Smooth muscle cell (in vitro differentiated cells): ENCODE measurements at regions not wholly inside any gene's neighbourhood (a gene's known extent, or its start where the extent isn't known, plus 50 kb on each side); places are given as distances from the start of the nearest gene placed in this dataset.

Source experiments
- DNase-seq: peaks from one replicate; lab custom pipeline; 2025; ENCODE audit not compliant: unreplicated experiment; lab: John Stamatoyannopoulos, UW
- H2AFZ ChIP-seq: fragments of 200-600 bp; sonication (generic); 2 replicates; pipeline ENCODE4 v1.6.0; 2016; ENCODE audit warnings: antibody characterized with exemption, low read depth, mild to moderate bottlenecking
- H3F3A ChIP-seq: fragments of 200-600 bp; sonication (generic); 2 replicates; pipeline ENCODE4 v1.6.0; 2017; ENCODE audit warnings: antibody characterized with exemption, low read depth
- H3K27ac ChIP-seq: fragments of 200-600 bp; sonication (generic); 2 replicates; pipeline ENCODE4 v1.5.1; 2016; ENCODE audit warnings: low read depth, mild to moderate bottlenecking
- H3K27me3 ChIP-seq: fragments of 200-600 bp; sonication (generic); 2 replicates; pipeline ENCODE4 v1.6.1; 2016; ENCODE audit warnings: low read depth, mild to moderate bottlenecking
- H3K36me3 ChIP-seq: fragments of 200-600 bp; sonication (generic); 2 replicates; pipeline ENCODE4 v1.5.1; 2016; ENCODE audit warnings: low read depth
- H3K4me1 ChIP-seq: fragments of 200-600 bp; sonication (generic); 2 replicates; pipeline ENCODE4 v1.5.1; 2016; ENCODE audit warnings: low read depth
- H3K4me2 ChIP-seq: fragments of 200-600 bp; sonication (generic); 2 replicates; pipeline ENCODE4 v1.6.0; 2016; ENCODE audit warnings: mild to moderate bottlenecking
- H3K4me3 ChIP-seq: fragments of 200-600 bp; sonication (generic); 2 replicates; pipeline ENCODE4 v1.5.1; 2016; ENCODE audit warnings: mild to moderate bottlenecking
- H3K79me2 ChIP-seq: fragments of 200-600 bp; sonication (generic); 2 replicates; pipeline ENCODE4 v1.6.0; 2016; ENCODE audit warnings: low read depth, mild to moderate bottlenecking
- H3K9ac ChIP-seq: fragments of 200-600 bp; sonication (generic); 2 replicates; pipeline ENCODE4 v1.6.0; 2016; ENCODE audit warnings: low read depth
- H3K9me3 ChIP-seq: fragments of 200-600 bp; sonication (generic); replicated peaks from 2 replicates; pipeline ENCODE4 v1.5.1; 2016; ENCODE audit warnings: low read depth
- H4K20me1 ChIP-seq: fragments of 200-600 bp; sonication (generic); 2 replicates; pipeline ENCODE4 v1.6.0; 2016; ENCODE audit warnings: low read depth
- WGBS: methylation state at CpG from one replicate; pipeline ENCODE4 v1.1.7; 2016; ENCODE audit warnings: low lambda C conversion rate; 5-methylcytosine and 5-hydroxymethylcytosine counted together
- TF ChIP-seq, protein P1 (sequence below): fragments of 200-600 bp; sonication (generic); IDR thresholded peaks from 2 replicates; pipeline ENCODE4 v1.5.1; 2017; ENCODE audit warnings: borderline replicate concordance, mild to moderate bottlenecking, antibody characterized with exemption; ENCODE audit not compliant: insufficient read depth, poor library complexity, severe bottlenecking

DNA sequence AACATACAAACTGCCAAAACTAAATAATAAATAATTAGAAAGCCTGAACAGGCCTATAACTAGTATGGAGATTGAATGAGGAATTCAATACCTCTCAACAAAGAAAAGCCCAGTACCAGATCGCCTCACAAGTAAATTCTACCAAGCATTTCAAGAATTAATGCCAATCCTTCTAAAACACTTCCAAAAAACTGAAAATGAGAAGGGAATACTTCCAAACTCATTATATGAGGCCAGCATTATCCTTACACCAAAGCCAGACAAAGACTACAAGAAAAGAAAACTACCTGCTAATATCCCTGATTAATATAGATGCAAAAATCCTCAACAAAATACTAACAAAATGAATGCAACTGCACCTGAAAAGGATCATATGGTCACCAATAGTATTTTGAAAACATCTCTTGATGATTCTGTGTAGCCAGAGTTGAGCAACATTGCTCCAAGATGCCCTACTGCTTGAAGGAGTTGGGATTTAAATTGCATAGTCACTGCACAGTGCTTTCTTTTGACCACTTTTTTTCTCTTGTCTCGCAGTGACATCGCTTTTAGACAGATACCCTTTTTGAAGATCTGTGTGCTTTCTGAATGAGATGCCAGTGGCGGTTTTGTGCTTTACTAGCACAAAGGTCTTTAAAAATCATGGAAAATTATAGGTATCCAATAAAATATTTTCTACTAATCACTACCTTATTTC is 487.2 kb upstream of the RASGRP1 start:
- Histone ChIP-seq H3K4me3 (no peak overlapping the region), H3K9me3 (no peaks in the 10 kb centered on the region), H2AFZ (no peak overlapping the region), H3K9ac (no peak overlapping the region), H4K20me1 (no peaks in the 10 kb centered on the region), H3K79me2 (no peaks in the 10 kb centered on the region), H3F3A (no peaks in the 10 kb centered on the region), H3K4me1 (no peaks in the 10 kb centered on the region), H3K36me3 (no peaks in the 10 kb centered on the region), H3K27ac (no peak overlapping the region), H3K4me2 (no peak overlapping the region), H3K27me3 (no peaks in the 10 kb centered on the region)
- WGBS: 96% methylated on average over 4 of the region's 4 CpGs
- DNase-seq: no peak
- TF ChIP-seq, protein P1, sequence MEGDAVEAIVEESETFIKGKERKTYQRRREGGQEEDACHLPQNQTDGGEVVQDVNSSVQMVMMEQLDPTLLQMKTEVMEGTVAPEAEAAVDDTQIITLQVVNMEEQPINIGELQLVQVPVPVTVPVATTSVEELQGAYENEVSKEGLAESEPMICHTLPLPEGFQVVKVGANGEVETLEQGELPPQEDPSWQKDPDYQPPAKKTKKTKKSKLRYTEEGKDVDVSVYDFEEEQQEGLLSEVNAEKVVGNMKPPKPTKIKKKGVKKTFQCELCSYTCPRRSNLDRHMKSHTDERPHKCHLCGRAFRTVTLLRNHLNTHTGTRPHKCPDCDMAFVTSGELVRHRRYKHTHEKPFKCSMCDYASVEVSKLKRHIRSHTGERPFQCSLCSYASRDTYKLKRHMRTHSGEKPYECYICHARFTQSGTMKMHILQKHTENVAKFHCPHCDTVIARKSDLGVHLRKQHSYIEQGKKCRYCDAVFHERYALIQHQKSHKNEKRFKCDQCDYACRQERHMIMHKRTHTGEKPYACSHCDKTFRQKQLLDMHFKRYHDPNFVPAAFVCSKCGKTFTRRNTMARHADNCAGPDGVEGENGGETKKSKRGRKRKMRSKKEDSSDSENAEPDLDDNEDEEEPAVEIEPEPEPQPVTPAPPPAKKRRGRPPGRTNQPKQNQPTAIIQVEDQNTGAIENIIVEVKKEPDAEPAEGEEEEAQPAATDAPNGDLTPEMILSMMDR: no peak

DNA sequence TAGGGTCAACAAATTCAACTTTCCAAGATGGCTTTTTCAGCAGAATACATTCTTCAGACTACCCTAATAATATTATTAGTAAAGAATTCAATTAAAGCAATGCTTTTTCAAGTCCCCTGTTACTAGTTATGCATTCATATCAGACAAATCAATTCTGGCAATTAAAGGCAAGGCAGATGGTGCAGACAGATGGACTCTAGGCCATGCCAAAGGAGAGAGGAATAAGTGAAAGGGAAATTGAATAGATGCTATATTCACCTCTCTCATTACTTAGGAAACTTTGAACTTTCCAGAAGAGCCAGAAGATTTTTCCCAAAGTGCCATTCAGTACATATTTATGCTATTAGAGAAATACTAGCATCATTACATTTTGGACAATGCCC is 487.7 kb upstream of the RASGRP1 start:
- Histone ChIP-seq H3K4me2 (no peak overlapping the region), H3K9me3 (no peaks in the 10 kb centered on the region), H2AFZ (no peak overlapping the region), H4K20me1 (no peaks in the 10 kb centered on the region), H3K9ac (no peak overlapping the region), H3K4me1 (no peaks in the 10 kb centered on the region), H3K27me3 (no peaks in the 10 kb centered on the region), H3K36me3 (no peaks in the 10 kb centered on the region), H3F3A (no peaks in the 10 kb centered on the region), H3K27ac (no peak overlapping the region), H3K79me2 (no peaks in the 10 kb centered on the region), H3K4me3 (no peak overlapping the region)
- no peak for DNase-seq
- TF ChIP-seq, protein P1: no peak

DNA sequence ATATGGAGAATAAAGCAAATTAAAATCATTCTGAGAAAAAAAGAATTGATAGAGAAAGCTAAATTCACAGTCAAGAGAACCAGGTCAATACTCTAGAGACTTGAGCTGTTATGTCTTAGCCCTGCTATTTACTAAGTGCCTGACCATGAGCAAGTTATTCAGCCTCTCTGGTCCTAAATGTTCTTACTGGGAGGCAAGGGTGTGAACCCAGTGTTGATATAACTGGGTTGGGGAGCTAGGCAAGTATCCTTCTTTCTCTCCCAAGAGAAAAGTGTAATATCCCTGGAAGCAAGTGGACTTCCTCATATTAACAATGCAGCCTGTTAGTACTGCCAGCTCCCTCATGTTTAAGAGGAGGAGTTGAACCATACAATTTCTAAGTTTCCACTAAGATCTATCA is 488.9 kb upstream of the RASGRP1 start:
- Histone ChIP-seq H3K4me2 (no peak overlapping the region), H3F3A (no peaks in the 10 kb centered on the region), H4K20me1 (no peaks in the 10 kb centered on the region), H3K9me3 (no peaks in the 10 kb centered on the region), H3K9ac (no peak overlapping the region), H3K27me3 (no peaks in the 10 kb centered on the region), H2AFZ (no peak overlapping the region), H3K36me3 (no peaks in the 10 kb centered on the region), H3K79me2 (no peaks in the 10 kb centered on the region), H3K4me3 (no peak overlapping the region), H3K27ac (no peak overlapping the region), H3K4me1 (no peaks in the 10 kb centered on the region)
- TF ChIP-seq, protein P1: no peak
- no peak for DNase-seq

DNA sequence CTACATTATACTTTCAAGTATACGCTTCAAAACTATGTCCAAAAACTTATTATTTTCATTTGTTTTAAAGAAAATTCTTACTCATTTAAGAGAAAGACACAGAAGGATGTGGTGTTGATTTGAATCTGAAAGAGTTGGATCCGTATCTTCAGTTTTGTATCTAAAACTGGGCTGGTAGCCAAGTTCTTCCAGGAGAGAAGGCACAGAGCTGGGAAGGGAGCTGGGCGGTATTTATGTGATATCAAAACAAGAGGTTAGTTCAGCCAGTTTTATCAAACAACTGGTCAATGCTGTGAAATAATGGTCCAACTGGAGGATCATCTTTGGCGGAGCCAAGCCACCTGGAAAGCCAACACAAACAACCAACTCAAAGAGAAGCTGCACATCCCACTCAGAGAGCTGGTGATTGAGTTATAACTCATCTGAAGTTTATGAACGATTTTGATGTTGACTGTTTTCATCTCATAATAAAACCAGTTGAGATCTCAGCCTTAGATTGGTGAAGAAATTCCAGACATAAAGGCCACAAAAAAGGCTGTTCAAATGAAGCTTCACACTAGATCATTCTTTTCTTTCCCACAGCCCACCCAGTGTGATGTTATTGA is 489.6 kb upstream of the RASGRP1 start:
- Histone ChIP-seq H3F3A (no peaks in the 10 kb centered on the region), H3K4me2 (no peak overlapping the region), H3K36me3 (no peaks in the 10 kb centered on the region), H3K4me3 (no peak overlapping the region), H3K4me1 (no peaks in the 10 kb centered on the region), H3K9ac (no peak overlapping the region), H3K27ac (no peak overlapping the region), H3K9me3 (no peaks in the 10 kb centered on the region), H3K79me2 (no peaks in the 10 kb centered on the region), H3K27me3 (no peaks in the 10 kb centered on the region), H4K20me1 (no peaks in the 10 kb centered on the region), H2AFZ (no peak overlapping the region)
- TF ChIP-seq, protein P1: no peak
- DNase-seq: no peak
- 93% methylated on average over 5 of the region's 5 CpGs for WGBS
